T-helper 1 cell treated with Interleukin-12 subunit alpha and Interleukin-12 subunit beta and Interleukin-4 antibody, amounts not matched to agents 30 ng/mL and 1 ng/mL, for 36 hours (primary cell): ENCODE measurements at regions not wholly inside any gene's neighbourhood (a gene's known extent, or its start where the extent isn't known, plus 50 kb on each side); places are given as distances from the start of the nearest gene placed in this dataset.

ENCODE experiments used
- intact Hi-C: fragments of 100-400 bp; cut with micrococcal nuclease; formaldehyde crosslinking; loops from one replicate; pipeline ENCODE4 v1.15.1; 2024

- intact Hi-C loops: no loop called here
These were observed 211.2 kb downstream of the DTHD1 start for GRCh38 chr4:36492590-36492989.

- intact Hi-C loops: no loop called here
These were observed 211.8 kb downstream of the DTHD1 start for GRCh38 chr4:36493251-36493650.

DNA sequence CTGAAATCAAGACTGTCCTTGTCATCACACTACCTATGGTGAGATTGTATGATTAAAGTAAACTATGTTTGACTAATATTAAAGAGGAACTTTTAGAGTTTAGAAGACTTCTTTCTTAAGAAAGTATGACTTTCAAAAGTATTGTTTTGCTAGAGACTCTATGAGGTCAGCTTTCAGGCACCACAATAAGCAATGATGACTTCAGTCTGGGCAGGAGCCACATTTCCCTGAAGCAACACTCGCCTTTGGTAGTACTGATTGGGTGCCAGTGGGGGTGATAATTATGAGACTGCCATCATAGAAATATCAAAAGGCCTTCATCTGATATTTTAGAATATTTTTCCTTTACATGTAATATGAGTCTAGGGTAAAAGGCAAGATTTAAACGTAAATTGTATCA lies 212.6 kb downstream of the DTHD1 start:
- intact Hi-C loops: no loop called here

- intact Hi-C loops: no loop called here
These were observed 213.3 kb downstream of the DTHD1 start for GRCh38 chr4:36494747-36495146.

GRCh38 chr4:36502350-36502749 lies 220.9 kb downstream of the DTHD1 start:
- intact Hi-C loops: no loop called here

DNA sequence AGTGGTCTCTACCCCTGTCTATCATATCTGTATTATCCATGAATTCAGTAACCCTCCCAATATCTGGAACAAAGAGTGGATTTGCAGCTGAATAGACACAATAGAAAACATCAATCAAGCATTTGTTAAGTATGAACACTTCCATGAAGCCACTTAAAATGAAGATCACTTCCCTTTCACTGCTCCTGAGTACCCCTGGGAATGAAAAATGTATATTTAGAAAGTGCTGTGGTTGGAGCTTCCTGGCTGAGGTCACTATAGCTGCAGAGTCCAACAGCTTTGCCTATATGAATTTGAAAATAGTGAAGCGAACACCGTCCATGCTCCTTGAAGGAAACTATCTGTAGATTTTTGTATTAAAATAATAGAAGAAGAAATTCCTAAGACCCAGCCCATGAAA lies 227.0 kb downstream of the DTHD1 start:
- intact Hi-C loops: no loop called here

GRCh38 chr4:36509845-36510244 lies 228.4 kb downstream of the DTHD1 start:
- intact Hi-C loops: no loop called here

DNA sequence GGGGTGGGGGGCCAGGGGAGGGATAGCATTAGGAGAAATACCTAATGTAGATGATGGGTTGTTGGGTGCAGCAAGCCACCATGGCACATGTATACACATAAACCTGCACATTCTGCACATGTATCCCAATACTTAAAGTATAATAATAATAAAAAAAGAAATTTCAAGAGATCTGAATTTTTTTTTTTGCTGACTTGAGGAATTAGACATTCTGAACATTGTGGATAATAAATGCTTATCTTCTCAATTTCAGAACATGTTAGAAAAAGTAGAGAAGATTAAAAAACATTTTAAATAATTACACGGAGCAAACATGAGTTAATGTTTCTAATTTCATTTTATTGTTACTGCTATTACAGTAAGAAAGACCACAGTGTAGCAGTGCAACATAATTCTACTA lies 230.4 kb downstream of the DTHD1 start:
- intact Hi-C loops: no loop called here

DNA sequence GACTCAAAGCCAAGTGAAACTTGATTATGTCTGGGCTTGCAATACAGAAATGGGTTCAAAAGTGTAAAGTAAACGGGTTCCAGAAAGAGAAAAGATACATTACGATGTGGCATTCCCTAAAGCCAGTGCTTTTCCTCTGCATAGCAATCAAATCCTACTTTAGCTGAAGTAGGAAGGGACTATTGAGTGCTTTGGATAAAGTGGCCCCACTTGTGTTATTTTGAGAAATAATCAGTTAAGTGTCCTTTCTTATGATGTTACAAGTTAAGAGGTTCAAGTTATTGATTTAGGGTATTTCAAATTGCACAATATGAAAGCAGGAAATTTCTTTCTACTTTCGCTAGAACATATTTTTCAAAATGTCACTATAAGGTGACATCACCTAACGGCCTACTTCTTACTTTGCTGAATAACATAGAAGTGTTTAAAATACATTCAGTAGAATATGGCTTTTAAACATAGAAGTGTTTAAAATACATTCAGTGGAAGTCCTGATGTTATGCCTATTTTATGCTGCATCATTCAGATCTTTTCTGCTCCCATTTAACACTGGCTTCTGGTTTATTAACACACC lies 235.2 kb downstream of the DTHD1 start:
- intact Hi-C loops: no loop called here

DNA sequence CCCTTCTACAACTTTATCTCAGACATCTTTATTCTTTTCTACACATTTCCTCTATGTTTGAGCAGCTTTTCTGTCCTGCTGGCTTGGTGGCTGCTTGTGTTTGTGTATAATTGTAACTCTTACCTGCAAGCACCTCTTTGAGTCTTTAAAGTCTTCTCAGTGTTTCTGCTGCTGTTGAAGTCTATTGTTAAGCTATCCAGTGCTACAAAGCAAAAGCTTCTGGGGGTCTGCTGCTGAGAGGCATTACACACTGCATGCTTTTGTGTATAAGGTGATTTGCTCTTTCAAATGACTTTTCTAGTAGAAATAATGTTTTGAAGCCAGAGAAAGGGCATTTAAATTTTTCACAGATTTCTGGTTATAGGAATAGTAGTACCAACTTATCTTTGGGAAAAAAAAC lies 241.8 kb downstream of the DTHD1 start:
- intact Hi-C loops: no loop called here

DNA sequence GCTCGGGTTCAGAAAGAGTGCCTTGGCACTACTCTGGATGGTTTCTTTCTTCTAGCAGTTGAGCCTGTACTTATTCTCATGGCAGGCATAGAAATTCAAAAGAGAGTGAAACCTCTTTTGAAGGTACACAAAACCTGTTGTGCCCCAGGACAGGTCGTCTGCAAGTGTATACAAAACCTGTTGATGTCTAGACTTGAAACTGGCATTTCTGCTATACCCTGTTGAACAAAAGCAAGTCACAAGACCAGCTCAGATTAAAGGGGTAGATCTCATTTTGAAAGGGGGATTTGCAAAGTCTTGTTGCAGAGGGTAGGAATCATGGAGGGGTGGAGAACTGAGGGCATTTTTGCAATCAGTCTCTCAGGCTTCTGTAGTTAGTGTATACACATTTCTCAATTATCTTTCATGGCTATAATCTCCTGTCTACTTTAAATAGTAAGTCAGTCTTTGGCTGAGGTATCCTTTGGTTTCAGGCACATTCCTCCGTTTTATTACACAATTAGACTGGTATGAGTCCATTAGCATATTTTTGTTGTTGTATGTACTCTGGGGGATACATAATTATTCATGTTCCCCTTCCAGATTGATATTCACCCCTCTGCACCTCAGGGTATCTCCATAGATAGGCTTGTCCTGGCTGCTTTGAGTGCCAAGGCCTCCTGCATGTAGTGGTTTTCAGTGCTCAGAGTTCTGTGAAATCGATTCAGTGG lies 251.4 kb downstream of the DTHD1 start:
- intact Hi-C loops: no loop called here

GRCh38 chr4:36533944-36534343 lies 252.5 kb downstream of the DTHD1 start:
- intact Hi-C loops: no loop called here

- intact Hi-C loops: no loop called here
These were observed 266.0 kb downstream of the DTHD1 start for GRCh38 chr4:36547383-36547782.

DNA sequence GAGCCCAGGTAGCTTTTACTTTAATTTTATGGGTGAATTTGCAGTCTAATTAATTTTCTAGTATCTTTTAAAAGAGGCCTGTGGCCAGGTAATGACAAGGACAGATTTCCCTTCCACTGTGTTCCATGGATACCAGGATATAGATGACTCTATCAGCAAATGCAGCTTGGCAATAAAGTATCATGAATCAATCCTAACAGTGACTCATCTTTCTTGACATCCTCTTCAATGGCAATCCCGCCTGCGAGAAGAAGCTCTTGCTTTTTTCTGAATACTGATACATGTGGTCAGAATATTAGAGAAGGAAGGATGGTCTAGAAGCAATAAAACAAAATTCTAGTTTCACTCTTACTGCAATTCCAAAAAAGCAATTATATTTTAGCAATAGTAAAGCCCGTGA lies 267.8 kb downstream of the DTHD1 start:
- intact Hi-C loops: no loop called here

- intact Hi-C loops: loop anchor here (10.0 kb wide), 1 partner anchor 285 kb away; no protein-coding TSS in a partner anchor
These were observed 268.6 kb downstream of the DTHD1 start for GRCh38 chr4:36549992-36550391.

GRCh38 chr4:36551697-36552214 lies 270.3 kb downstream of the DTHD1 start:
- intact Hi-C loops: loop anchor here (10.0 kb wide), 1 partner anchor 287 kb away; no protein-coding TSS in a partner anchor

- intact Hi-C loops: loop anchor here (10.0 kb wide), 1 partner anchor 288 kb away; no protein-coding TSS in a partner anchor
These were observed 271.6 kb downstream of the DTHD1 start for GRCh38 chr4:36553029-36553428.

- intact Hi-C loops: loop anchor here (10.0 kb wide), 1 partner anchor 289 kb away; no protein-coding TSS in a partner anchor
These were observed 272.0 kb downstream of the DTHD1 start for GRCh38 chr4:36553453-36553852.

DNA sequence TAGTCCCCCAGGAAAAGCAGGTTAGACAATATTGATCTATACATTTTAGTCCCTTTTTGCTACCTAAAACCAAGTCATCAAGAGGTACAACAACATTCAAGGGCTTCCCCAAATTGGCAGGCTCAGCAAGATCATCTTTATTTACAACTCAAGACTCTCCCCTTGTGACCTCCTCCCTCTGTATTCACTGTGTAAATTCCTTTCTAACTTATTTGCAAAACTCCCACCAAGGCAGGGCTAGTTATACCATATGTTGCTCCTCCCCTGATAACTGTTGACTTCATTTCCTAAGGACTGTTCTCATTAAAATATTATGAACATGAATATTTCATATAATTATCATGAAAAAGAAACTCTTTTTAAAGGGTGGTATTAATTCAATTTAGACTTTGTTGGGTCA lies 275.6 kb downstream of the DTHD1 start:
- intact Hi-C loops: loop anchor here (10.0 kb wide), 1 partner anchor 292 kb away; no protein-coding TSS in a partner anchor

DNA sequence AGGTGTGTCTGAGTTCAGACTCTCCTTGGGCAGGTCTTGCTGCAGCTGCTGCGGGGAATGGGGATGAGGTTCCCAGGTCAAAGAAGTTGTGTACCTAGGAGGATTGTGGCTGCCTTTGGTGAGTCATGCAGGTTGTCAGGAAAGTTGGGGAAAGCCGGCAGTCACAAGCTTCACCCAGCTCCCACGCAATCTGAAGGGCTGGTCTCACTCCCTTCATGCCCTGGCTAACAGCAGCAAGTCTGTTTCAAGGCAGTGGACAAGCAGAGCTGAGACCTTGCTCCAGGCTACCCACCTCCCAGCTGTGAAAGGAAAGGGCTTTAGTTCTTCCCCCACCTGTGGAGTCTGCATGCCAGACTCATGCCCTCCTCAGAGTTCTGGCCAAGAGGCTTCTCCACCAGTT lies 287.2 kb downstream of the DTHD1 start:
- intact Hi-C loops: no loop called here

DNA sequence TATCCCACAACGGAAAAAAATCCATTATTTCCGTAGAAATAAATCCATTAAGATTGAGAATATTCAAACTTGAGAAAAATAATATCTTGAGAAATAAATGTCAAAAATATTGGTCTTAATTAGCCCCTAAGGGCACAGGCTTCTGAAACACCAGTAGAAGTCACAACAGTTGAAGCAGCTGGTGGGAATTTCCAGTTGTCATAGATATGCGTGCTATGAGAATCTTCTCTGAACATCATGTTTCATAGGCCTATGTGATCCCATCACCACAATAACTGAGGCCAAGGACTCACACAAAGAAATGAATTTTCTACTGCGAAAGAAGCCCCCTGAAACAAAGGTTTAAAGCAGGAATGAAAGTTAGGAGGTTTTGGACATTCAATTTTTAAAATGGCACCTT lies 292.0 kb downstream of the DTHD1 start:
- intact Hi-C loops: no loop called here

DNA sequence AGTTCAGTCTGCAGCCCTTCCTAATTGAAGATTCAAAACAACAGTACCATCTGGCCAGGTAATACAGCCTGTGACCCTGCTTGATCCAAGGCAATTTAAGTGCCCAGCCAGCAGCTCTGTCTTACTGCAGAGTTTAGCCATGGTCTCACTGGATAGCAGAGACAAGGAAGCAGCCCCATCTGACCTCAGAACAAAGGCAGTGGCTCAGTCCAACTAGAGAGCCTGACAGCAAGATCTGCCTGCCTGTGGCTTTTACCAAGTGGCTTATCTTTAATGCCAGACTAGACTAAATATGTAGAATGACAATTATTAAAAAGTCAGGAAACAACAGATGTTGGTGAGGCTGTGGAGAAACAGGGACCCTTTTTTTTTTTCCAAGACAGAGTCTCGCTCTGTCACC lies 293.4 kb downstream of the DTHD1 start:
- intact Hi-C loops: no loop called here

- intact Hi-C loops: no loop called here
These were observed 300.8 kb downstream of the DTHD1 start for GRCh38 chr4:36582198-36582597.
